Endodermal cell (in vitro differentiated cells): ENCODE measurements at regions not wholly inside any gene's neighbourhood (a gene's known extent, or its start where the extent isn't known, plus 50 kb on each side); places are given as distances from the start of the nearest gene placed in this dataset.

Source experiments
- DNase-seq: peaks from one replicate; pipeline ENCODE4 v3.0.0-alpha.2; 2017
- H3K27ac ChIP-seq: 2 replicates; pipeline ENCODE4 v1.5.1; 2013; ENCODE audit warnings: mild to moderate bottlenecking, low read depth, low read length, moderate library complexity
- H3K27me3 ChIP-seq: 2 replicates; pipeline ENCODE4 v1.6.1; 2013; ENCODE audit warnings: mild to moderate bottlenecking, low read length, moderate library complexity; ENCODE audit not compliant: insufficient read depth, control insufficient read depth, poor library complexity, severe bottlenecking
- H3K36me3 ChIP-seq: 2 replicates; pipeline ENCODE4 v1.7.0; 2013; ENCODE audit warnings: mild to moderate bottlenecking, low read length, moderate library complexity; ENCODE audit not compliant: control insufficient read depth, insufficient read depth
- H3K4me1 ChIP-seq: one replicate; pipeline ENCODE4 v1.7.0; 2013; ENCODE audit warnings: low read length; ENCODE audit not compliant: control insufficient read depth, insufficient read depth
- H3K4me3 ChIP-seq: 2 replicates; pipeline ENCODE4 v1.5.1; 2013; ENCODE audit warnings: mild to moderate bottlenecking, low read length, moderate library complexity
- H3K9ac ChIP-seq: 2 replicates; pipeline ENCODE4 v1.6.1; 2013; ENCODE audit warnings: mild to moderate bottlenecking, low read length, moderate library complexity; ENCODE audit not compliant: poor library complexity, severe bottlenecking; ENCODE audit errors: extremely low read depth
- H3K9me3 ChIP-seq: 2 replicates; pipeline ENCODE4 v1.6.1; 2013; ENCODE audit warnings: mild to moderate bottlenecking, low read length, moderate library complexity; ENCODE audit not compliant: control insufficient read depth
- H3K27ac Mint-ChIP-seq: 2 replicates; pipeline ENCODE4 v1.8.0; 2020; ENCODE audit warnings: mixed read lengths
- H3K27me3 Mint-ChIP-seq: 2 replicates; pipeline ENCODE4 v1.8.0; 2021; ENCODE audit warnings: mild to moderate bottlenecking, mixed read lengths; ENCODE audit not compliant: insufficient read depth
- H3K36me3 Mint-ChIP-seq: 2 replicates; pipeline ENCODE4 v1.8.0; 2020; ENCODE audit warnings: low read depth, mixed read lengths
- H3K4me1 Mint-ChIP-seq: 2 replicates; pipeline ENCODE4 v1.8.0; 2020; ENCODE audit warnings: mixed read lengths
- H3K4me3 Mint-ChIP-seq: 2 replicates; pipeline ENCODE4 v1.8.0; 2020; ENCODE audit warnings: mild to moderate bottlenecking, moderate library complexity, mixed read lengths
- H3K9me3 Mint-ChIP-seq: 2 replicates; pipeline ENCODE4 v1.8.0; 2020; ENCODE audit warnings: mild to moderate bottlenecking, mixed read lengths
- CTCF ChIP-seq: fragments of 200-600 bp; sonication (generic); conservative IDR thresholded peaks from 2 replicates; pipeline ENCODE4 v1.5.0; 2021; ENCODE audit warnings: antibody characterized with exemption, mild to moderate bottlenecking
- WGBS, 2 experiments: methylation state at CpG; one replicate each; pipeline versions ENCODE4 v1.1.5 to v1.1.7; 2013; ENCODE audit warnings: missing lambda C conversion rate in 2 of 2, mixed read lengths in 1 of 2; ENCODE audit not compliant: insufficient coverage in 1 of 2, insufficient read length in 1 of 2; 5-methylcytosine and 5-hydroxymethylcytosine counted together

- TF ChIP-seq CTCF: no peak
- Histone ChIP-seq H3K36me3 (no peaks in the 10 kb centered on the region), H3K27ac (no peak overlapping the region), H3K4me3 (no peak overlapping the region), H3K9me3 (no peaks in the 10 kb centered on the region), H3K9ac (no peak overlapping the region), H3K4me1 (no peaks in the 10 kb centered on the region), H3K27me3 (no peaks in the 10 kb centered on the region)
- 95 to 97% methylated on average over 5 of the region's 5 CpGs for WGBS, 2 experiments
- no peaks in the 10 kb centered on the region for H3K9me3 Mint-ChIP-seq
- no peak overlapping the region for H3K4me3 Mint-ChIP-seq
- no peak for DNase-seq
- peaks cover 4% of the 10 kb centered on the region for H3K4me1 Mint-ChIP-seq
- no peaks in the 10 kb centered on the region for H3K27me3 Mint-ChIP-seq
- no peaks in the 10 kb centered on the region for H3K36me3 Mint-ChIP-seq
- no peak overlapping the region for H3K27ac Mint-ChIP-seq
Measured at GRCh38 chr2:219830353-219830738, 202.9 kb downstream of the SLC4A3 start.

DNA sequence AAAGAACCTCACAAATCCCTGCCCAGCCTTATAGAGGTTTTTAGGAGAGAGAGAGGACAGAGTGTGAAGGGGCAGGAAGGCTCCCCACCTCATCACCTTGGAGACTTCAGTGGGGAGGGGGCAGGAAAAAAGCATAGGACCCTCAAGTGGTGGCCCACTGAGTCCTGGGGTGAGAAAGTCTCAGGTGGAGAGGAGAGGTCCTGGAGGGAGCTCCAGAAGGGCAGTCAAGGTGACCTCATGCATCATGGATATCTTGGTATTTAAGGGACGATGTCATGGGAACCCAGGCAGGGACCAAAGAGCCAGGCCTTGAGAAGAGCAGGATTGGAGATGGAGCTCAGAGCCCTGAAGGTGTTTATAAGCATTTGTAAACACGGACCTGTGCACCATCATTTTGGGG lies 204.5 kb downstream of the SLC4A3 start:
- H3K27ac Mint-ChIP-seq: no peak overlapping the region
- no peak overlapping the region for H3K4me3 ChIP-seq

DNA sequence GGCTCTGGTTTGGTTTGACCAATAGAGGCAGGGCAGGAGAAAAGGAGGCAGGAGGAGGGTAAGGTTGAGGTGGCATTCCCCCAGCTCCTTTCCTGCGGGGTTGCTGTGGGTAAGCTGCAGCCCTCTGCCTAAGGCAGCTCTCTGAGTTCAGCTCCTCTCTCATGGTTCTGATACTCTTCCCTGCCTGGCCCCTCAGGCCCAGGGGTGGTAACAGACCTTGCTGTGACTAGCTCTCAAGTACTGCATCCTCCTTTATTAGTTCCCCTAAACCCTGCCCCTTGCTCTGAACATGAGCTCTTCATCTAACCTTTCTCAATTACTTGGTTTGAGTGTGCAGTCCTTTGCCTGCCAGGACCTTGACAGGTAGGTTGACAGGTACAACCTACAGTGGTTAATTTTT lies 205.5 kb downstream of the SLC4A3 start:
- Mint-ChIP-seq H3K4me3 (no peak overlapping the region), H3K4me1 (peaks cover 4% of the 10 kb centered on the region), H3K9me3 (no peaks in the 10 kb centered on the region), H3K36me3 (no peaks in the 10 kb centered on the region), H3K27me3 (no peaks in the 10 kb centered on the region), H3K27ac (no peak overlapping the region)
- H3K4me3 ChIP-seq: no peak overlapping the region
- no peak for DNase-seq
- no peak overlapping the region for H3K9ac ChIP-seq
- no peaks in the 10 kb centered on the region for H3K36me3 ChIP-seq
- H3K27me3 ChIP-seq: no peaks in the 10 kb centered on the region
- WGBS, 2 experiments: 90 to 100% methylated on average over 1 of the region's 1 CpG
- TF ChIP-seq CTCF: no peak
- no peak overlapping the region for H3K27ac ChIP-seq
- H3K9me3 ChIP-seq: no peaks in the 10 kb centered on the region
- H3K4me1 ChIP-seq: no peaks in the 10 kb centered on the region

More for the DNA sequence above, 204.5 kb downstream of the SLC4A3 start:
- H3K36me3 Mint-ChIP-seq: no peaks in the 10 kb centered on the region
- Histone ChIP-seq H3K27me3 (no peaks in the 10 kb centered on the region), H3K27ac (no peak overlapping the region), H3K9me3 (no peaks in the 10 kb centered on the region), H3K9ac (no peak overlapping the region), H3K4me1 (no peaks in the 10 kb centered on the region), H3K36me3 (no peaks in the 10 kb centered on the region)
- H3K9me3 Mint-ChIP-seq: no peaks in the 10 kb centered on the region
- no peak for DNase-seq
- no peak overlapping the region for H3K4me3 Mint-ChIP-seq
- 92 to 94% methylated on average over 2 of the region's 2 CpGs for WGBS, 2 experiments
- H3K4me1 Mint-ChIP-seq: peaks cover 4% of the 10 kb centered on the region
- H3K27me3 Mint-ChIP-seq: no peaks in the 10 kb centered on the region
- no peak for TF ChIP-seq CTCF
